GM12874 (cell line): ENCODE measurements at regions not wholly inside any gene's neighbourhood (a gene's known extent, or its start where the extent isn't known, plus 50 kb on each side); places are given as distances from the start of the nearest gene placed in this dataset.

Experiments used
- TF ChIP-seq, protein P1 (sequence below): IDR thresholded peaks from 2 replicates; pipeline ENCODE4 v1.5.1; 2011; ENCODE audit warnings: low read depth, mild to moderate bottlenecking, control low read depth, low read length, moderate library complexity; ENCODE audit not compliant: insufficient read depth

DNA sequence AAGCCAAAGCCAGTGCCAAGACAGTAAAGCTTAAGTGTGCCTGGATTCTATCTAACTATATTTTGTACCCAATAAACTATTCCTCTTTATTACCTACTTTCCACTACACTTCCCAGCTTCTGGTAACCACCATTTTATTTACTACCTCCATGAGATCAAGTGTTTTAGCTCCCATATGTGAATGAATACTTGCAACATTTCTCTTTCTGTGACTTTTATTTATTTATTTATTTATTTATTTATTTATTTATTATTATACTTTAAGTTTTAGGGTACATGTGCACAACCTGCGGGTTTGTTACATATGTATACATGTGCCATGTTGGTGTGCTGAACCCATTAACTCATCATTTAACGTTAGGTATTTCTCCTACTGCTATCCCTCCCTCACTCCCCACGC is 582.1 kb downstream of the AMY1C start:
- TF ChIP-seq, protein P1, sequence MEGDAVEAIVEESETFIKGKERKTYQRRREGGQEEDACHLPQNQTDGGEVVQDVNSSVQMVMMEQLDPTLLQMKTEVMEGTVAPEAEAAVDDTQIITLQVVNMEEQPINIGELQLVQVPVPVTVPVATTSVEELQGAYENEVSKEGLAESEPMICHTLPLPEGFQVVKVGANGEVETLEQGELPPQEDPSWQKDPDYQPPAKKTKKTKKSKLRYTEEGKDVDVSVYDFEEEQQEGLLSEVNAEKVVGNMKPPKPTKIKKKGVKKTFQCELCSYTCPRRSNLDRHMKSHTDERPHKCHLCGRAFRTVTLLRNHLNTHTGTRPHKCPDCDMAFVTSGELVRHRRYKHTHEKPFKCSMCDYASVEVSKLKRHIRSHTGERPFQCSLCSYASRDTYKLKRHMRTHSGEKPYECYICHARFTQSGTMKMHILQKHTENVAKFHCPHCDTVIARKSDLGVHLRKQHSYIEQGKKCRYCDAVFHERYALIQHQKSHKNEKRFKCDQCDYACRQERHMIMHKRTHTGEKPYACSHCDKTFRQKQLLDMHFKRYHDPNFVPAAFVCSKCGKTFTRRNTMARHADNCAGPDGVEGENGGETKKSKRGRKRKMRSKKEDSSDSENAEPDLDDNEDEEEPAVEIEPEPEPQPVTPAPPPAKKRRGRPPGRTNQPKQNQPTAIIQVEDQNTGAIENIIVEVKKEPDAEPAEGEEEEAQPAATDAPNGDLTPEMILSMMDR, result no peak

DNA sequence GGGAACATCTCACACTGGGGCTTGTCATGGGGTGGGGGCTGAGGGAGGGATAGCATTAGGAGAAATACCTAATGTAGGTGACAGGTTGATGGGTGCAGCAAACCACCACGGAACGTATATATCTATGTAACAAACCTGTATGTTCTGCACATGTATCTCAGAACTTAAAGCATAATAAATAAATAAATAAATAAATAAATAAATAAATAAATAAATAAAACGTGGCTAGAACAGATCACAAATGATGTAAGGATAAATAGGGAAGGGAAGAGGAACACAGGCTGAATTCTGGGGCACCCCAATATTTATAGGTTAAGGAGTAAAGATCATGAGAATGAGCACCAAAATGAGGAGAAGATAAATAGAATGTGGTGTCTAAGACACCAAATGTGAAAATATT is 592.2 kb downstream of the AMY1C start:
- TF ChIP-seq, protein P1, result no peak

DNA sequence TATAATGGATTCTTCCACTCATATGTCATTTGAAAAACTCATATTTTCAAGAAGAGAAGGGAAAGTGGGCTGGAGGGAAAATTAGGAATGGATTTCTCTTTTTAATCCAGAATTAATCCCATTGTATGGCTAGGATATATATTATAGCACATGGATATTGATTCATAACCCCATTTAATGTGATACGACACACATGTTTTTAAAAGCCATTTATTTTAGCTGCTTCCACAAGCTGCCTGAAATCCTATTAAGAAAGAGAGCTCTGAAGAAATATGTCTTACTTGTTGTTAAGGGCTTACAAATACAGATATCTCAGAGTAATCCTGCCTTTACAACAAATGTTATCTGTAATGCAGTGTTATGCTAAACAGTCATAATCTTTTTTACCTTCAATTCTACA is 598.6 kb downstream of the AMY1C start:
- TF ChIP-seq, protein P1, result no peak

DNA sequence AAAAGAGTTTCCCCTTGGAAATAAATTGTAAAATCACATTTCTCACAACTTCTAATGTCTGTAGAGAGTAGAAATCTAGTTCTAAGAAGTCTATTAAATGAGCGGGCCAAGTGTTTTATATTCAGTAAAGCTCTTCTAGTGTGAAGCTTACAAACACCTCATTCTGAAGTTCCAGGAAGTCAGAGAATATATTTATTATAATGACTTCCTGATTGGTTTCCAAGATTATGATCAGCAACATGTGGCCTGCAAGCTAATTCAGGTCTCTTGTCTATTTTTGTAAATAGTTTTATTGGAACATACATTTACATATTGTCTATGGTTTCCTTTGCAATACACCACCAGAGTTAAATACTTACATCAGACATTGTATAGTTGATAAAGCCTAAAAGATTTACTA is 603.9 kb downstream of the AMY1C start:
- TF ChIP-seq, protein P1, result no peak

DNA sequence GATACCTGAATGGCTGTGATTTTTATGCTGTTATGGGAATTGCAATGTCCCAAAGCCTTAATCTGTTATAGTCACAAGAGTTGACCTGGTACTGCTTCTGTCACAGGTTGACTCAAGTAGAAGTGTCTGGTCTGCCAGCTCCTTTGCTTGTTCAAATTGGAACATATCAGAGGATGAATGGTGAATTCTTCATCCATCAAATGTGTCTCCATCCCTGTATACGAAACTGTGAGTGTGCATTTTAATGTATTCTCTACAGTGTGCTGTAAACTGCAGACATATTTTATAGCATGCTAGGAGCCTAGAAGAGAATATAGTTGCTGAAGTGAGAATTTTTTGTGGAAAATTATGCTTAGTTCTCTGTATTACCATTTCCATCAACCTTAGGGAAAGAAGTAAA is 608.4 kb downstream of the AMY1C start:
- TF ChIP-seq, protein P1, result no peak

DNA sequence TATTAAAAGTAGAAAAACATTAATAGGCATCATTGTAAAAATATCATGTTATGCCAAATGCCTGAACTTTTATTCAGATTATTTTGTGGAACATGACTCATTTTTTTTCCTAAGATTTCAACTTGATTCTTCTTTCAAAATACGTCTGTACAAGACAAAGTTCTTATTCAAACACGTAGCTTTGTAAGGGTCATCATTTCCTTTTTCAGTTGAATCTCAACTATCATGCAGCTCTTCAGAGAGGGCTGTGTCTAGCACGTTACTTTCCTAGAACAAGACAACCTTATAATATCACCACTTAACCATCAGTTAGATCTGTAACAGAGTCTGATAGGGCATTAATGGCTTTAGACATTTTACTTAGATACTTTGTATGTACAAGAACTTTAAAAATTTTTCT is 608.9 kb downstream of the AMY1C start:
- TF ChIP-seq, protein P1, result no peak

DNA sequence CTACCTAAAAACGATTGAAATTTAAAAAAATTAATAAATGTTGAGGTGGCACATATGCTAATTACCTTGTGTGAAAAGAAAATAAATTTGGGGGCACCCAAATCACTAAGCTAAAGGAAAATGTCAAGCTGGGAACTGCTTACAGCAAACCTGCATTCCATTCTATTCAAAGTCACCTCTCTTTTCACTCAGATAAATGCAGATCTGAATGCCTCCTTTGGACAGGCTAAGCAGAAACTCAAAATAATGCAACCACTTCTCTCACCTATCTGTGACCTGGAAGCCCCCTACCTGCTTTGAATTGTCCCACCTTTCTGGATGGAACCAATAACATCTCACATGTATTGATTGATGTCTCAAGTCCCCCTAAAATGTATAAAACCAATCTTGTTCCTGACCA is 628.7 kb downstream of the AMY1C start:
- TF ChIP-seq, protein P1, result no peak

DNA sequence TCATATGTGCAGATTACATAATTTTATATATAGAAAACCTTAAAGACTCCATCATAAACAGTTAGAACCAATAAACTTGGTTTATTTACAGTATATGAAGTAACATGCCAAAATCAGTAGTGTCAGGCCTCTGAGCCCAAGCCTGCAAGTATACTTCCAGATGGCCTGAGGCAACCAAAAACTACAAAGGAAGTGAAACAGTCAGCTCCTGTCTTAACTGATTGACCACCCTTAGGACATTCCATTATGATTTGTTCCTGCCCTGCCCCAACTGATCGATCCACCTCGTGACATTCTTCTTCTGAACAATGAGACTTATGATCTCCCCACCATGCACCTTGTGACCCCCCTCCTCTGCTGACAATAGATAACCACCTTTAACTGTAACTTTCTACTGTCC is 630.3 kb downstream of the AMY1C start:
- TF ChIP-seq, protein P1, result no peak
